ENCODE measurements at regions not wholly inside any gene's neighbourhood (a gene's known extent, or its start where the extent isn't known, plus 50 kb on each side); places are given as distances from the start of the nearest gene placed in this dataset.

- no peak for DNase-seq
These were observed 221.7 kb downstream of the BCOR start for GRCh38 chrX:39875834-39876628.

DNA sequence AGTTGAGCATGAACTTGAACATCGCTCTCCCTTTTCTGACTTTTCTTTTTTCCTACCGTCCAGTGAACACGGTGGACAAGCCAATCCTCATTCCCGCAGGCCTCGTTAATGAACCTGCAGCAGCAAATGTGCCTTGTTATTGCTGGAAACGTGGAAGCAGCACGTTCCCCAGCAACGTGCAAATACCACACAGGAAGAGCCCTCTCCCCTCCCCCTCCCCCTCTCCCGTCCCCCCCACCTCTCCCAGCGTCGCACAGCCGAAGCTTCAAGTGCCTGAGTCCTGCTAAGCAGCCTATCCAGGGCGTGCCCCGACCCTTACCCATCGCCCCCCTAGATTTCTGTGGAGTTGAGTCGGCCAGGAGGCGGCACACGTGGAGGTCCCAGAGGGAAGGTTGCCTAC, 219.9 kb downstream of the BCOR start:
- no peak for DNase-seq

GRCh38 chrX:39883666-39884065, 214.1 kb downstream of the BCOR start:
- DNase-seq, result peak; percentile 13

GRCh38 chrX:39886282-39886681, 211.5 kb downstream of the BCOR start:
- DNase-seq, result no peak

DNA sequence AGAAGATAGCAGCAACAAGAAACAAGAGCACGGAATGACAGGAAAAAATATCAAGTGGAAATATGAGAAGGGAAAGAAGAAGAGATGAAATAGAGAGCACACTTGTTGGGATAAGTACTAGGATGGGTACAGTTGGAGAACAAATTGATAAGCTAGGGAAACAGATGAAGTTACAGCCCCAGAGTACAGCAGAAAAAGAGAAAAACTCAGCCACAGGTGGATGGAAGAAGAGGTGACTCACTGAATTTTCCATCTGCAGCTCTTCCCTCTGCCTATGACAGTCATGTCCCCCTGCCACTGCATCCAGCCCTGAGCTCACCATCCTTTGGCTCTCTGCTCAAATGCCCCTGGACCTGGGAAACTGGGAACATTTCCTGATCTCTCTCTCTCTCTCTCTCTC, 209.0 kb downstream of the BCOR start:
- no peak for DNase-seq

DNA sequence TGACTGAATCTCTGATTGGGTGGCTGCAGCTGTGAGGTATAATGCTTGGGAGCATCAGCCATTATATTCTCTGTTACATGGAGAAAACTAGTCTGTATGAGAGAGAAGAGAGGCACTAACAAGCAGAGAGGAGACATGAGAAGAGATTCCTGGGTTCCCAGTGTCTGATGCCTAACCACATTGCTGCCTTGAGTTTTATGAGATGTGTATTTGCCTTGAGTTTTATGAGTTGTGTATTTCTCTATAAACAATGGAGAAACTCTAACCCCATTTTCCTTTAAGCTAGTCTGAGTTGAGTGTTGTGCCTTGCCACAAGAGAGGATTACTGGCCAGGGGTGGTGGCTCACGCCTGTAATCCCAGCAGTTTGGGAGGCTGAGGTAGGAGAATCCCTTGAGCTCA, 208.1 kb downstream of the BCOR start:
- DNase-seq, result no peak

GRCh38 chrX:39890807-39891206, 207.0 kb downstream of the BCOR start:
- DNase-seq, result no peak

DNA sequence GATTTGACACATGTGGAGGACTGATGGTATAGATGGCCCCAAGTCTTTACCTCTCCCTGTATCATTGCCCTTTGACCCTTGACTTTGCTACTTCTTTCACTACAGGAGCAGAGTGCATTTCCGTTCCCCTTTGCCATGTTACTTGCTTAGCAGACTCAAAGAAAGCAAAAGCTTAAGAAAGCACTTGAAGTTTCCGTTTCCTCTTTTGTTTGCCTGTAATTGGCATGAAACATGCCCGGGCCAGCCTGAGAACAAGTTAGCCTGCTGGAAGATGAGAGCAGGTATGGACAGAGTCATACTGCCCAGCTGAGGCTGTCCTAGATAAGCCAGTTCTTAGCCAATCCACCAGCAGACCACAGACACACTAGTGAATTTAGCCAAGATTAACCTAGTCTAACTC, 206.0 kb downstream of the BCOR start:
- peak; percentile 51 for DNase-seq

DNA sequence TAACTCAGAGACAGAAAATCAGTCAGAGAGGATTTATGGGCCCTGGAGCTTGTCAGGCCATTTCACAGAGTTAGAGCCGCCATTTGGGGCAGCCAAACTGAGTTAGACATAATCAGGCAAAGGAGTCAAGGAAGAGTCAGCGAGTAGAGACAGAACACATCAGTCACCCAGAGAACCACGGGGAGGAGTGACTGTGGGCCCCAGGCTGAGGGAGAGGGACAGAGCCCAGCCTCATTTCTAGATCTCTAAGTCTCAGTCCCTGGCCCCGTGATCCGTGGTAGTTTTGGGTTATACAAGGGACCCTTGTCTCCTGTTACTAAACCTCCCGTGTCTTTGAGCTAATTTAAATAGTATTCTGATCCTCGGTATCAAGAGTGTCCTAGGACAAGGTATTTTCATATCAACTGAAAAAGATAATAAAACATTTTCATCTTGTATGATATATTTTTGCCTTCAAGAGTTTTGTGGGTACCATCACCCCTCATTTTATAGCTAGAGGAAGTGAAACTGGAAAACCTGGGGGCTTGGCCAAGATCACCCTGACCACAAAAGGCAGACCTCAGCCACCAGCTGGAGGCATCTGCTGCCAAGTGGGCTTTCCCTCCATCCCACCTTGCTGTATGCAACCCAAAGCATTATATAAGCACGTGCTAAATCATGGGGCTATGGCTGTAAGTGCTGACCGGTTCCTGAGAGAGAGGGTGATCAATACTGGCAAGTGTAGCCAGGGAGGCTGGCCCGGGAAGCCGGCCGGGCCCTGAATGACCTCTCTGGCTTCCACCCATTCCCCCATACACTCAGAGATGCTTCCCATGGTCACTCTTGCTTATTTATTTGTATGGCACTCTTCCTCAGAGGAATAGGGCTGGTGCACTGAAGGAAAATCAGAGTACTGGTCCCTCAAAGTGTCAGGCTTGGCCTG, 204.1 kb downstream of the BCOR start:
- DNase-seq, result no peak

DNA sequence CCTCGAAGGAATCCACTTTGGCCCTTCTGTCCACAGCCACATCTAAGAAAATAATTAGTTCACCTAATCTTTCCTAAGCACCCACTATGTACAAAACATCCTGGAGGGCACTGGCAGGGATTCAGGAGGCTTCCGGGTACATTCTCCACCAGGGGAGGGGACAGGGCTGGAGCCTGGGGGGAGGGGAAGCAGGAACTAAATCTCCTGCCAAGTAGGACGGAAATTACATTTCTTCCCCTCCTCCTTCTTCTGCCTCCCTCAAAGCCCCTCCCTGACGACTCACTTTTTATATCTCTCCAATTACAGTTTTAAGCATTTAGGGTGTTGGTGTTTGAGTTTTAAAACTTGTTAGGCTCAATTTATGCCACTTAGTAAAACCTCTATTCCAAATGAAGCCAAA, 203.1 kb downstream of the BCOR start:
- no peak for DNase-seq

GRCh38 chrX:39895218-39896110, 202.3 kb downstream of the BCOR start:
- DNase-seq, result no peak

DNA sequence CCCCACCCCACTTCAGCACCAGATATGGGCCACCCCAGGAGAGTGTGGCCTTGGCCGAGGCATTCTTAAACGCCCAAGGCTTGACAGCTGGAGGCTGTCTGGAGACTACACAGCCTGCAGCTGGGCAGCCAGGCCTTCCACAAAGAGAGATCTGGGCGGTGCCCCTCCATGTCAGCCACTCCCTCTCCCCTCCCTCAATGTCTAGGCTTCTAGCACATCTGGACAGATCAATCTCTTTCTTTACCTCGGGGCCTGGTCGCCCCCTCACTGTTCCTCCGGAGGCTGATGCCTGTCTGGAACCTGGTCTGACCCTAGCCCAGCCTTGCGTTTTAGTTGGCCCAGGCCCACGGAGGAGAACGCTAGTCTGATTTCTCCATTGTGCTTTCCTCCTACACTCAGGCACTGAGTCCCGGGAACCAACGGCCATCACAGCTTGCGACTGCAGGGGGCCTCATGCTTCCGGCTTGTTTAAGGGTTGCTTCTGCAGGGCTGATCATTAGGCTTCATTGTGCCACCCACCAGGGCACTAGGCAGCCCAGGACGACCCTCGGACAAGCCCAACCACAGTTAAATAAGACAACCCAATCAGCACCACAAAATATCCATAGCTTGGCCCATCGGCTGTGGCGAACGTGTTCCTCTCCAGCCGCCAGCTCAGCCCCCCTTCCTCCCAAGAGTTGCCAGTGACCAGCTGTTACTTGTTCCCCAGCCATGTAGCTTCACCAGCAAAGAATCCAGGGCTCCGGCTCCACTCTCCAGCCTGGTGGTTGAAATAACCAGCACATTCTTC, 200.6 kb downstream of the BCOR start:
- DNase-seq, result no peak

GRCh38 chrX:39897741-39898097, 200.0 kb downstream of the BCOR start:
- no peak for DNase-seq

GRCh38 chrX:39898147-39898546, 199.6 kb downstream of the BCOR start:
- no peak for DNase-seq

DNA sequence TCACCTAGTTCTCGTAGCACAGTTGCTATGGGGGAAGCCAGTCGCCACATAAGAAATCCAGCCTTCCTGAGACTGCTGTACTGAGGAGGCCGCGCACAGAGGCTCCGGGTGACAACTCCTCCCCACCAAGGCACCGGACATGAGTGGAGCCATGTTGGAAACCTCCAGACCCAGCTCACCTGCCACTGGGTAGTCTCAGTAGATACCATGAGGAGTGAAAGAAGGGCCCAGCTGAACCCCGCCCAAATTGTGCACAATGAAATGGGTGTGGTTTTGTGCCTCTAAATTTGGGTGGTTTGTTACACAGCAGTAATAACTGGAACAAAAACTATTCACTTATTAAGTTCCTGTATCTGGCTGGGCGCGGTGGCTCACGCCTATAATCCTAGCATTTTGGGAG, 198.7 kb downstream of the BCOR start:
- DNase-seq, result no peak

- no peak for DNase-seq
These were observed 197.6 kb downstream of the BCOR start for GRCh38 chrX:39899856-39900776.

DNA sequence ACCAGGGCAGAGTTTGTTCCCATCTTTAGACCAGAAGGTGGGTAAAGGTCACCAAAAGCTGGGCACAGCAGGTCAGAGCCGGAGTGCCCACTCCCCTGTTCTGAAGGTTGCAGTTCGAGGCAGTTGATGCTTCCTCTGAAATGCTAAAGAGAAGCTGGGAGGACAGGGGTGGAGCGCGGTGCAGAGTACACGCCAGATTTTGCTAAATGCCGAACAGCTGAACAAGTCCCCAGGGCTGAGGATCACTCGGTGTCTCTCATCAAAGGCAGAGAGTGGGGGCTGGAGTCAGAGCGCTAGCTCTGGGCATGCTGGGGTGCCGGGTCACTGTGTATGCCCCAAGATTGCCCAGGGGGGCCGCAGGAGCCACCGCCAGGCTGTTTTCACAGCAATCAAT, 197.0 kb downstream of the BCOR start:
- no peak for DNase-seq

GRCh38 chrX:39903343-39903742, 194.4 kb downstream of the BCOR start:
- peak; percentile 64 for DNase-seq

DNA sequence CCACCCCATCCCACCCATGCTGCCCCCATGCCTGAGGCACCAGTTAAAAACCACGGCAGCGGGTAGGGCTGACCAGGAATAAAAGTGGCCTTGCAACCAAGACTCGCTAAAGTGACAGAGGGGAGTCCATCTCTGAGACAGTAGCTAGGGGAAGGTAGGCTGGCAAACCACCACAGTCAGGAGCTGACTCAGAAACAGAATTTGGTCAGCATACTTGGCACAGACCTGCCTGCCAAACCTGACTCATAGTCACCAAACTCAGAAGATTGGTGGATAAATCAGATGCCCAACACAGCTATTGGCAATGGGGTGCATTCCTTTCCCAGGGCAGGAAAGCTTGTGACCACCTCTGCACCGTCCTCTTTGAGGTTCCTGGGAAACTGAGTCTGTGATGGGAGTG, 193.8 kb downstream of the BCOR start:
- no peak for DNase-seq

DNA sequence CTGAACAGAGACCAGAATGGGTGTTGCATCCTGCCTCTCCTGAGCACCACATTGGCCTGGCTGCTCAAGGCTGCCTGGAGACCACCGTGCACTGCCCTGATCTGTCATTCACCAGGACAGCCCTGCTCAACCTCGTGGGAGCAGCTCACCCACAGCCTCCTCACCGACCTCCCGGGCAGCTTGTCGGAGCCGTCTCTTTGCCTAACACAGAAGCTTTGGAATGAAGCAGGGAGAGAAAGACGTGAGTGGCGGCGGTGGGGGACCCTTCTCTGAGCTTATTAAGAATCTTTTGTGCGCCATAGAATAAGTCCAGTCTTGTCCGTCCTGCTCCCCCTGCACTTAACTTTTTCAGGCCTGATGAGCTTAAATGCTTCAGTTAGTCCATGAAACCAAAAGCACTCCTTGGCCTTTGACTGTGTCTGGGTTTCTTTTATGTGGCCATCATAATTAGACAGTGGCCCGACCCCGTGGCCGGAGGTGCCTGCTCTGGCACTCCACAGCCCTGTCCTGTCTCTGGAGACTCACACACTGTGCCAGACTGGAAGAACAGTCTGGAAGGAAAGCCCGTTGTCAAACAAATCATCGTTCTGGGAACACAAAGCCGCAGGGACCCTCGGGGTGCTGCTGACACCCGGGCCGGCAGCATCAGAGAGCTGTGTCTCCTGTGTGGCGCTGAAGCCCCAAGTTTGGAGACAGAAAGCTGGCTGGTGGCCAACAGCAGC, 192.8 kb downstream of the BCOR start:
- DNase-seq, result no peak

- DNase-seq, result no peak
These were observed 192.2 kb downstream of the BCOR start for GRCh38 chrX:39905538-39905891.

Measured in inflammatory macrophage treated with lipopolysaccharide for 4 hours (primary cell).